ENCODE measurements at regions not wholly inside any gene's neighbourhood (a gene's known extent, or its start where the extent isn't known, plus 50 kb on each side); places are given as distances from the start of the nearest gene placed in this dataset.

- no peak for TF ChIP-seq POLR2A (IDR thresholded peaks at IDR 0.05; ENCODE audit: low read depth)
- no peak for TF ChIP-seq EP300 (IDR thresholded peaks at IDR 0.05)
- TF ChIP-seq POLR2AphosphoS5 (IDR thresholded peaks at IDR 0.05), result no peak
- TF ChIP-seq CTCF (IDR thresholded peaks at IDR 0.05), result no peak
- no peak for DNase-seq (ENCODE audit: extremely low spot score)
- no peaks in the 10 kb centered on the region for H3K9me3 ChIP-seq
- H3K4me3 ChIP-seq, result no peak overlapping the region
- no peaks in the 10 kb centered on the region for H3K27me3 ChIP-seq
- H3K36me3 ChIP-seq, result no peaks in the 10 kb centered on the region
- H3K4me1 ChIP-seq, result peaks cover 0 to 5% (median 4%) of the 10 kb centered on the region in 4 donors
- intact Hi-C loops (cut with DNase I), result no loop called here
- no peak overlapping the region for H3K27ac ChIP-seq (replicated peaks in 1 of 4)
Observed at GRCh38 chr7:17623546-17624185, 316.6 kb downstream of the SNX13 start.

- H3K27me3 ChIP-seq, result no peaks in the 10 kb centered on the region
- peaks cover 0 to 5% (median 4%) of the 10 kb centered on the region in 4 donors for H3K4me1 ChIP-seq
- H3K4me3 ChIP-seq, result no peak overlapping the region
- no peak for TF ChIP-seq POLR2A (IDR thresholded peaks at IDR 0.05; ENCODE audit: low read depth)
- TF ChIP-seq EP300 (IDR thresholded peaks at IDR 0.05), result no peak
- no peak for TF ChIP-seq POLR2AphosphoS5 (IDR thresholded peaks at IDR 0.05)
- TF ChIP-seq CTCF (IDR thresholded peaks at IDR 0.05), result no peak
- H3K36me3 ChIP-seq, result no peaks in the 10 kb centered on the region
- intact Hi-C loops (cut with DNase I), result no loop called here
- no peak overlapping the region for H3K27ac ChIP-seq (replicated peaks in 1 of 4)
- DNase-seq (ENCODE audit: extremely low spot score), result no peak
- H3K9me3 ChIP-seq, result no peaks in the 10 kb centered on the region
Observed at GRCh38 chr7:17624379-17624778, 315.9 kb downstream of the SNX13 start.

- intact Hi-C loops (cut with DNase I), result no loop called here
- TF ChIP-seq POLR2AphosphoS5 (IDR thresholded peaks at IDR 0.05) (no peak), CTCF (IDR thresholded peaks at IDR 0.05) (no peak), EP300 (IDR thresholded peaks at IDR 0.05) (no peak), POLR2A (IDR thresholded peaks at IDR 0.05; ENCODE audit: low read depth) (no peak)
- WGBS, result 86% methylated on average over 3 of the region's 3 CpGs
- Histone ChIP-seq H3K4me3 (no peak overlapping the region), H3K4me1 (peaks cover 0 to 4% (median 4%) of the 10 kb centered on the region in 4 donors), H3K27ac (replicated peaks in 1 of 4) (no peak overlapping the region), H3K9me3 (no peaks in the 10 kb centered on the region), H3K27me3 (no peaks in the 10 kb centered on the region), H3K36me3 (no peaks in the 10 kb centered on the region)
- DNase-seq (ENCODE audit: extremely low spot score), result no peak
Observed at GRCh38 chr7:17625043-17625442, 315.3 kb downstream of the SNX13 start.

- Histone ChIP-seq H3K4me3 (no peak overlapping the region), H3K9me3 (no peaks in the 10 kb centered on the region), H3K4me1 (peaks cover 0 to 3% (median 0%) of the 10 kb centered on the region in 4 donors), H3K36me3 (no peaks in the 10 kb centered on the region), H3K27ac (replicated peaks in 1 of 4) (no peak overlapping the region), H3K27me3 (no peaks in the 10 kb centered on the region)
- TF ChIP-seq POLR2A (IDR thresholded peaks at IDR 0.05; ENCODE audit: low read depth), result no peak
- TF ChIP-seq EP300 (IDR thresholded peaks at IDR 0.05), result no peak
- TF ChIP-seq POLR2AphosphoS5 (IDR thresholded peaks at IDR 0.05), result no peak
- no peak for TF ChIP-seq CTCF (IDR thresholded peaks at IDR 0.05)
- intact Hi-C loops (cut with DNase I), result no loop called here
- no peak for DNase-seq (ENCODE audit: extremely low spot score)
Observed at GRCh38 chr7:17626235-17626634, 314.1 kb downstream of the SNX13 start.

GRCh38 chr7:17631061-17631460 is 309.2 kb downstream of the SNX13 start:
- 89% methylated on average over 3 of the region's 3 CpGs for WGBS
- intact Hi-C loops (cut with DNase I), result no loop called here
- Histone ChIP-seq H3K27me3 (no peaks in the 10 kb centered on the region), H3K4me3 (no peak overlapping the region), H3K27ac (replicated peaks in 1 of 4) (no peak overlapping the region), H3K9me3 (no peaks in the 10 kb centered on the region), H3K4me1 (no peaks in the 10 kb centered on the region), H3K36me3 (no peaks in the 10 kb centered on the region)
- no peak for DNase-seq (ENCODE audit: extremely low spot score)
- TF ChIP-seq CTCF (IDR thresholded peaks at IDR 0.05) (no peak), POLR2AphosphoS5 (IDR thresholded peaks at IDR 0.05) (no peak), EP300 (IDR thresholded peaks at IDR 0.05) (no peak), POLR2A (IDR thresholded peaks at IDR 0.05; ENCODE audit: low read depth) (no peak)

Data from esophagus muscularis mucosa (tissue), 4 donors.